AG04449 (cell line): ENCODE measurements at regions not wholly inside any gene's neighbourhood (a gene's known extent, or its start where the extent isn't known, plus 50 kb on each side); places are given as distances from the start of the nearest gene placed in this dataset.
A peak's percentile ranks its signal among the peaks of the same experiment; 100 is the strongest.

ENCODE experiments used
- CTCF ChIA-PET: fragments of 350-600 bp; formaldehyde crosslinking; extraction: SDS; loops from one replicate; lab custom pipeline; 2021; ENCODE audit warnings: antibody characterized with exemption; lab: Yijun Ruan, JAX
- POLR2A ChIA-PET: fragments of 400-600, 350-600 bp; formaldehyde crosslinking; extraction: SDS; loops from one replicate; lab custom pipeline; 2020; ENCODE audit warnings: antibody characterized with exemption, inconsistent platforms; lab: Yijun Ruan, JAX
- DNase-seq: peaks from one replicate; pipeline ENCODE4 v3.0.0-alpha.2; 2010; ENCODE audit warnings: low read depth, low spot score
- H3K4me3 ChIP-seq: 2 replicates; pipeline ENCODE4 v1.5.1; 2011; ENCODE audit warnings: low read depth, mild to moderate bottlenecking, control low read depth, low read length
- CTCF ChIP-seq: IDR thresholded peaks from one replicate; pipeline ENCODE4 v1.5.1; 2011; ENCODE audit warnings: mild to moderate bottlenecking, moderate library complexity, low read length, control low read depth, inconsistent platforms; ENCODE audit not compliant: insufficient read depth; ENCODE audit errors: missing control alignments

GRCh38 chr2:224162122-224162521, 123.0 kb upstream of the SERPINE2 start:
- no peak overlapping the region for H3K4me3 ChIP-seq
- no peak for TF ChIP-seq CTCF
- DNase-seq, result peak; percentile 67
- ChIA-PET CTCF (no interaction called here), POLR2A (interaction anchor here (1.0 kb wide), 1 partner anchor 60 kb away, joined by 3 read pairs; no protein-coding TSS in a partner anchor)

- ChIA-PET POLR2A (interaction anchor here (1.0 kb wide), 1 partner anchor 60 kb away, joined by 3 read pairs; no protein-coding TSS in a partner anchor), CTCF (no interaction called here)
- TF ChIP-seq CTCF, result no peak
- DNase-seq, result no peak
- H3K4me3 ChIP-seq, result no peak overlapping the region
These were observed 122.6 kb upstream of the SERPINE2 start for GRCh38 chr2:224161712-224162111.

GRCh38 chr2:224160917-224161316, 121.8 kb upstream of the SERPINE2 start:
- CTCF ChIA-PET, result no interaction called here
- no peak overlapping the region for H3K4me3 ChIP-seq
- TF ChIP-seq CTCF, result no peak
- POLR2A ChIA-PET, result no interaction called here
- no peak for DNase-seq

GRCh38 chr2:224159345-224159928, 120.4 kb upstream of the SERPINE2 start:
- no peak overlapping the region for H3K4me3 ChIP-seq
- no peak for DNase-seq
- ChIA-PET POLR2A (no interaction called here), CTCF (interaction anchor here (1.0 kb wide), 1 partner anchor 13 kb away, joined by 3 read pairs; no protein-coding TSS in a partner anchor)
- TF ChIP-seq CTCF, result no peak

GRCh38 chr2:224158831-224159230, 119.7 kb upstream of the SERPINE2 start:
- no peak overlapping the region for H3K4me3 ChIP-seq
- CTCF ChIA-PET, result no interaction called here
- DNase-seq, result no peak
- POLR2A ChIA-PET, result no interaction called here
- no peak for TF ChIP-seq CTCF

- no peak for TF ChIP-seq CTCF
These were observed 119.0 kb upstream of the SERPINE2 start for GRCh38 chr2:224158061-224158460.

More at GRCh38 chr2:224158061-224158460, 119.0 kb upstream of the SERPINE2 start:
- H3K4me3 ChIP-seq, result no peak overlapping the region
- no peak for DNase-seq
- ChIA-PET CTCF (no interaction called here), POLR2A (no interaction called here)
